ENCODE measurements at regions not wholly inside any gene's neighbourhood (a gene's known extent, or its start where the extent isn't known, plus 50 kb on each side); places are given as distances from the start of the nearest gene placed in this dataset.

DNA sequence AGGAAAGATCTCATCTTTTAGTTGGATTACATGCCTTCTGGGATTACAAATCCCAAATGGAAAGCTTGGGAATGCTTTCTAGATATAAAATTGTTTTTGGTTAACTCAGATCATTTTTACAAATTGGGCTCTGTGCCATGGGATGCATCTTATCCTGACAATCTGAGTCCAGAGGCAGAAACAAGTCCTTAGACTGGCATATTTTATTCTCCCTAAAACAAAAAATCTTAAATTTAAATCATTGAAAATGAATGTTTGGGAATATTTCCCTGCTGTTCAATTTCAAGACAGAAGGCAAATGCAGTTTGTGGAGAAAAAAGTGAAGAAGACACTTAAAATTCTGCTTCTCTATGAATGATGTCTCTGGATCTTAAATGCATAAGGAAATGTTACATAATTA, 456.6 kb upstream of the GOT2 start (continued):
- TF ChIP-seq, protein P1, sequence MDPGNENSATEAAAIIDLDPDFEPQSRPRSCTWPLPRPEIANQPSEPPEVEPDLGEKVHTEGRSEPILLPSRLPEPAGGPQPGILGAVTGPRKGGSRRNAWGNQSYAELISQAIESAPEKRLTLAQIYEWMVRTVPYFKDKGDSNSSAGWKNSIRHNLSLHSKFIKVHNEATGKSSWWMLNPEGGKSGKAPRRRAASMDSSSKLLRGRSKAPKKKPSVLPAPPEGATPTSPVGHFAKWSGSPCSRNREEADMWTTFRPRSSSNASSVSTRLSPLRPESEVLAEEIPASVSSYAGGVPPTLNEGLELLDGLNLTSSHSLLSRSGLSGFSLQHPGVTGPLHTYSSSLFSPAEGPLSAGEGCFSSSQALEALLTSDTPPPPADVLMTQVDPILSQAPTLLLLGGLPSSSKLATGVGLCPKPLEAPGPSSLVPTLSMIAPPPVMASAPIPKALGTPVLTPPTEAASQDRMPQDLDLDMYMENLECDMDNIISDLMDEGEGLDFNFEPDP (CRISPR knock-in tag; IDR thresholded peaks at IDR 0.05) = no peak
- TF ChIP-seq CAMTA2 (CRISPR knock-in tag; conservative IDR thresholded peaks at IDR 0.05) (no peak), CEBPB (tag; IDR thresholded peaks at IDR 0.05) (no peak), TARDBP (IDR thresholded peaks at IDR 0.05) (no peak), MTF1 (CRISPR knock-in tag; IDR thresholded peaks at IDR 0.05; ENCODE audit: borderline replicate concordance) (no peak), ZNF696 (CRISPR knock-in tag; conservative IDR thresholded peaks at IDR 0.05) (no peak), ZNF282 (CRISPR knock-in tag; IDR thresholded peaks at IDR 0.05) (no peak), SAP30 (IDR thresholded peaks at IDR 0.05; ENCODE audit: borderline replicate concordance, insufficient read depth, low read depth, low read length, poor library complexity, severe bottlenecking) (no peak), MEF2D (tag; conservative IDR thresholded peaks at IDR 0.05; ENCODE audit: low read depth) (no peak), HNRNPUL1 (IDR thresholded peaks at IDR 0.05; ENCODE audit: low read length) (no peak)

DNA sequence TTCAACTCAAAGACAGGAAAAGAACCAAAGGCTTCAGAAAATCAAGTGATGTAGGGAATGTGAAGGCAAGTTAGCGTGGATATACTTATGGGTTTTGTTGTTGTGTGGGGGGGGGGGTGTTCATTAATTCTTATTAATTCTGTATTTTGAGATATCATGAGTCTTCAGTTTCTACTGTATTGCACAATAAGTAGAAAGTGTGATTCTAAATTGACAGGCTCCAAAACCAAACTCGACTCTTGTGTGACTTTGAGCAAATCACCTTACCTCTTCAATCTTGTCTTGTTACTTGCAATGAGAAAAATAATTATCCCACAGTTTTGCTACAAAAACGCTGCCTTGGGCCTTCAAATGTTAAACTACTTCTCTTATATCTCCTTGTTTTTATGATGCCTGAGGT, 453.9 kb upstream of the GOT2 start:
- no peak overlapping the region for H3K4me2 ChIP-seq (ENCODE audit: insufficient read depth, low read length)
- no peaks in the 10 kb centered on the region for H3K9me3 ChIP-seq (replicated peaks; ENCODE audit: control insufficient read depth, insufficient read depth, low read depth, low read length)
- H3K79me2 ChIP-seq (ENCODE audit: control insufficient read depth, insufficient read depth, low read length) = no peaks in the 10 kb centered on the region
- H3K36me3 ChIP-seq (ENCODE audit: control insufficient read depth, insufficient read depth, low read length) = no peaks in the 10 kb centered on the region
- TF ChIP-seq FOXM1 (IDR thresholded peaks at IDR 0.05; ENCODE audit: low read depth) (no peak), FOXM1 (CRISPR knock-in tag; IDR thresholded peaks at IDR 0.05; ENCODE audit: low read depth) (no peak), CBX3 (IDR thresholded peaks at IDR 0.05; ENCODE audit: borderline replicate concordance in 1 of 2, low read length in 2 of 2) (no peak), ZC3H8 (IDR thresholded peaks at IDR 0.05) (no peak), YY1 (IDR thresholded peaks at IDR 0.05; ENCODE audit: borderline replicate concordance in 1 of 3, control insufficient read depth in 1 of 3, extremely low read depth in 1 of 3, insufficient read depth in 3 of 3, insufficient read length in 1 of 3, insufficient replicate concordance in 2 of 3, low read depth in 1 of 3, low read length in 2 of 3) (no peak), HMG20A (CRISPR knock-in tag; conservative IDR thresholded peaks at IDR 0.05) (no peak), CEBPG (CRISPR knock-in tag; IDR thresholded peaks at IDR 0.05) (no peak), CEBPG (tag; conservative IDR thresholded peaks at IDR 0.05 in 1 of 2, IDR thresholded peaks at IDR 0.05 in 1 of 2) (peak in 1 of 2 experiments; percentile 56; a peak in 2 of 4 replicates)
- H3K4me1 ChIP-seq (replicated peaks in 1 of 2; ENCODE audit: control insufficient read depth in 2 of 2, insufficient read depth in 2 of 2, low read length in 2 of 2) = no peaks in the 10 kb centered on the region
- no peak overlapping the region for H3K4me3 ChIP-seq
- no peaks in the 10 kb centered on the region for H3K27me3 ChIP-seq (ENCODE audit: control insufficient read depth in 2 of 2, insufficient read depth in 2 of 2, low read length in 2 of 2)
- no peaks in the 10 kb centered on the region for H4K20me1 ChIP-seq (replicated peaks; ENCODE audit: control insufficient read depth, insufficient read depth, low read length)
- ATAC-seq (no peak), DNase-seq (ENCODE audit: extremely low read depth in 1 of 4, low spot score in 3 of 4) (no peak), FAIRE-seq (no peak)
- ChIA-PET CTCF (ENCODE audit: low intra/inter-chr PET ratio) (no interaction called here), POLR2A (interaction anchor here (0.6 kb wide), 1 partner anchor 179 kb away, joined by 4 read pairs; no protein-coding TSS in a partner anchor)
- 0% methylated on average over 3 of the region's 3 CpGs for WGBS (ENCODE audit: insufficient coverage, low coverage, missing lambda C conversion rate)
- in situ Hi-C loops (cut with MboI) (no loop called here), intact Hi-C loops (cut with micrococcal nuclease) (no loop called here)
- no TSS peak for BruUV-seq (replicated peaks)
- H2AFZ ChIP-seq (ENCODE audit: low read depth, low read length) = no peak overlapping the region
- H3K27ac ChIP-seq (ENCODE audit: extremely low read depth, low read depth, low read length) = no peak overlapping the region
- H3K9me1 ChIP-seq (ENCODE audit: control insufficient read depth, insufficient read depth, low read length) = no peaks in the 10 kb centered on the region
- H3K9ac ChIP-seq (ENCODE audit: insufficient read depth in 1 of 2, low read depth in 2 of 2, low read length in 2 of 2) = no peak overlapping the region
